ENCODE measurements at regions not wholly inside any gene's neighbourhood (a gene's known extent, or its start where the extent isn't known, plus 50 kb on each side); places are given as distances from the start of the nearest gene placed in this dataset.
"Not testable (repeated sequence)": the region's sequence is repeated elsewhere in the genome, so short reads cannot be mapped to it uniquely, and the experiment has no call there.

DNA sequence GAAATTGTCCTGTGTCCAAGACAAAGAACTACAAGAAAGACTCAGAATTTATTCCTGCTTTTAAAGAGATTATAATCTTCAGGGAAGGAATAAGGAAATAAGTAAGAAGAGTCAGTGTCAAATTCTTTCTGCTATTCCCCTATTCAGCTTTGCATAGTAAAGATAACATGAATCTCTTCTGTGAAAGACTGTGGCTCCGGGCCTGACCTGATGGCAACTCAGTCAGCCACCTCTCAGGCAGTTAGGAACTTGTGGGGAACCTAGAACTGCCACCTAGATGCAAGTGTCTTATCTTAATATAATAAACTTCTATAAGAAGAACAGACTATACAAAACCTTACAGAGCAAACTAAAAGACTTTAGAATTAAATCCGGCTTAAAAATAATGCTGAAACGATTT is 382.0 kb downstream of the RAD51AP2 start:
- TF ChIP-seq, protein P1, sequence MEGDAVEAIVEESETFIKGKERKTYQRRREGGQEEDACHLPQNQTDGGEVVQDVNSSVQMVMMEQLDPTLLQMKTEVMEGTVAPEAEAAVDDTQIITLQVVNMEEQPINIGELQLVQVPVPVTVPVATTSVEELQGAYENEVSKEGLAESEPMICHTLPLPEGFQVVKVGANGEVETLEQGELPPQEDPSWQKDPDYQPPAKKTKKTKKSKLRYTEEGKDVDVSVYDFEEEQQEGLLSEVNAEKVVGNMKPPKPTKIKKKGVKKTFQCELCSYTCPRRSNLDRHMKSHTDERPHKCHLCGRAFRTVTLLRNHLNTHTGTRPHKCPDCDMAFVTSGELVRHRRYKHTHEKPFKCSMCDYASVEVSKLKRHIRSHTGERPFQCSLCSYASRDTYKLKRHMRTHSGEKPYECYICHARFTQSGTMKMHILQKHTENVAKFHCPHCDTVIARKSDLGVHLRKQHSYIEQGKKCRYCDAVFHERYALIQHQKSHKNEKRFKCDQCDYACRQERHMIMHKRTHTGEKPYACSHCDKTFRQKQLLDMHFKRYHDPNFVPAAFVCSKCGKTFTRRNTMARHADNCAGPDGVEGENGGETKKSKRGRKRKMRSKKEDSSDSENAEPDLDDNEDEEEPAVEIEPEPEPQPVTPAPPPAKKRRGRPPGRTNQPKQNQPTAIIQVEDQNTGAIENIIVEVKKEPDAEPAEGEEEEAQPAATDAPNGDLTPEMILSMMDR (IDR thresholded peaks at IDR 0.05; ENCODE audit: unreplicated experiment in 3 of 3), result no peak
- Mint-ChIP-seq H3K27ac (no peak overlapping the region), H3K4me1 (peaks cover 27% of the 10 kb centered on the region), H3K36me3 (ENCODE audit: low read depth) (no peaks in the 10 kb centered on the region), H3K27me3 (ENCODE audit: low read depth) (peaks cover 9% of the 10 kb centered on the region), H3K9me3 (no peaks in the 10 kb centered on the region), H3K4me3 (no peak overlapping the region)

DNA sequence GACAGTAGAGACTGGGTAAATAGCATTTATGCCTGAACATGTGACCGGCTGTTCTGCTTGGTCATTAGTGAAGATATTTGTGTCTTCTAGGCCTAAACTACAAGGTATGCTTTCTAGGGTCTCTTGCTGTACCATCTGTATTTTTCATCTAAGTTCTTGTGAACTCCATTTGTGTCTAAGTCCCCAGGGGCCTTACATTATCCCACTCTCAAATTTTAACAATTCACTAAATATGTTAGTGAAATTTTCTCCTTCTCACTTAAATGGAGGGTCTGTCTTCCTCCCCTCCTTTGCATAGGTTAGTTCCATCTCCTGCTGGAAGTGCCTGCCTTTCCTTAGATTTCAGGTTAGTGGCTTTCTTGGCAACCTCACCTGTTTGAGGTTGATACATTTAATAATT is 382.6 kb downstream of the RAD51AP2 start:
- H3K9me3 Mint-ChIP-seq, result no peaks in the 10 kb centered on the region
- H3K4me1 Mint-ChIP-seq, result peaks cover 27% of the 10 kb centered on the region
- no peaks in the 10 kb centered on the region for H3K36me3 Mint-ChIP-seq (ENCODE audit: low read depth)
- H3K4me3 Mint-ChIP-seq, result no peak overlapping the region
- peaks cover 8% of the 10 kb centered on the region for H3K27me3 Mint-ChIP-seq (ENCODE audit: low read depth)
- TF ChIP-seq, protein P1 (IDR thresholded peaks at IDR 0.05; ENCODE audit: unreplicated experiment in 3 of 3), result no peak
- peak overlapping the region in 1 of 3 experiments; percentile 40 for H3K27ac Mint-ChIP-seq

DNA sequence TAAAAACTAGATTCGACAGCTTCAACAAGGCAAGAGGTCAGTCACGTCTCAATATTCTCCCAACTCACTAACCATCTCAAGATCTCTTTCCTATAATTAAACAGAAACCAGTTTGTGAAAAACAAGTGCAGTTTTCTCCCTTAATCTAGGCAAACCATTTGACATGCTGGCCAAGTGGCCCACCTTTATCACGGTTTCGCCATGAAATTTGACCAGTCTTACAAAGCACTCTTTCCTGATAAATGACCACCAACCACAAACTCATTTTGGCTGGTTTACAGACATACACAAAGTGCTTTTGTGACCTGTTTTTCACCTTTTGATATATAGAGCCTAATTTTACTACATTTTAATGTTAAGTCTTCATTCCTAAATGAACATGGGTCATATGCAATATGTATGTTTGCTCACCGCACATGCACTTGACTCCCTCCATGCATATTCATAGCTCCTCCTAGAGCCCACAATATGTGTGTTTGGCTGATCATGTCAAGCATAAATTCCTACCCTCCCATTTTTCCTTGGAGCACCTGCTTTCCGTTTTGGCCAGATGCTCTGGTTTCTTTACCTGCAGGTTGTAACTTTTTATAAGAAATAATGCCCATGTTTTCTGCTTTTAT is 385.1 kb downstream of the RAD51AP2 start:
- H3K27ac Mint-ChIP-seq, result no peak overlapping the region
- H3K36me3 Mint-ChIP-seq (ENCODE audit: low read depth), result no peaks in the 10 kb centered on the region
- TF ChIP-seq, protein P1 (IDR thresholded peaks at IDR 0.05; ENCODE audit: unreplicated experiment in 3 of 3), result no peak
- H3K27me3 Mint-ChIP-seq (ENCODE audit: low read depth), result no peaks in the 10 kb centered on the region
- no peak overlapping the region for H3K4me3 Mint-ChIP-seq
- H3K9me3 Mint-ChIP-seq, result no peaks in the 10 kb centered on the region
- H3K4me1 Mint-ChIP-seq, result peaks cover 27% of the 10 kb centered on the region

- not testable (repeated sequence) for H3K27ac Mint-ChIP-seq; H3K27me3 Mint-ChIP-seq (ENCODE audit: low read depth)
Measured at GRCh38 chr2:17130627-17131026, 387.6 kb downstream of the RAD51AP2 start.

GRCh38 chr2:17125989-17126620 is 392.1 kb downstream of the RAD51AP2 start:
- Mint-ChIP-seq H3K4me3 (no peak overlapping the region), H3K36me3 (ENCODE audit: low read depth) (no peaks in the 10 kb centered on the region), H3K9me3 (no peaks in the 10 kb centered on the region), H3K27me3 (ENCODE audit: low read depth) (peaks cover 4% of the 10 kb centered on the region), H3K4me1 (no peaks in the 10 kb centered on the region), H3K27ac (no peak overlapping the region)
- TF ChIP-seq, protein P1 (IDR thresholded peaks at IDR 0.05; ENCODE audit: unreplicated experiment in 3 of 3), result no peak

More at GRCh38 chr2:17130627-17131026, 387.6 kb downstream of the RAD51AP2 start:
- not testable (repeated sequence) for H3K36me3 Mint-ChIP-seq (ENCODE audit: low read depth); H3K9me3 Mint-ChIP-seq; H3K4me3 Mint-ChIP-seq
- peaks cover 11% of the 10 kb centered on the region for H3K4me1 Mint-ChIP-seq

DNA sequence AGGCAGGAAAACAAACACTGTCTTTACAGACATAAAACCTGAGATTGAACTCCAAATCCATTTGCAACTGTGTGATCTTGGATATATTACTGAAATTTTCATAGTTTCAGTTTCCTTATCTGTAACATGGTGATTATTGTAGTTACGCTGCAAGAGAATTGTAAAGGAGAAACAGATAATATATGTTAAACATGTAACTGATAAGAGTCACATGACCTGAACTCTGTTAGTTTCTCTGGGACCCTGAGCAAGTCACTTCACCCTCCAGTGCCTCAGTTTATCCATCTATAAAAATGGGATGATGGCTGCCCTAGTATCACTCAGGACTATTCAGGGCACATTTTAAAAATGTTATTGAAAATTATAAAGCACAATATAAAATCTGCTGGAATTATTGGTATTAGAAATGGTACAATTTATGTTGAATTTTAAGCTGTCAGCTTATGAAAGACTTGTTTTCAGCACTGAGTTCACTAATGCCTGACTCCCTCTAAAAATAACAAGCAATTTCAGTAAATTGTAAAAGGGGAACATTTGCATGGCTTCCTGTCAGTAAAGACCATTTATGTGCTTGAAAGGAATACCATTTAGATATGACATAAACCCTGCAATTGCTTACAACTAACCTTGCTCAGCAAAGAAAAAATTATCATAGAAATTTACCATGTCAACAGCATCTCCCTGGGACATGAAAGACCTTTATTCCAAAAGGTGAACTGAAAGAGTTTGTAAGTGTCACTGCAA is 393.5 kb downstream of the RAD51AP2 start:
- no peaks in the 10 kb centered on the region for H3K36me3 Mint-ChIP-seq (ENCODE audit: low read depth)
- TF ChIP-seq, protein P1 (IDR thresholded peaks at IDR 0.05; ENCODE audit: unreplicated experiment in 3 of 3), result no peak
- H3K9me3 Mint-ChIP-seq, result no peaks in the 10 kb centered on the region
- H3K27me3 Mint-ChIP-seq (ENCODE audit: low read depth), result peaks cover 4% of the 10 kb centered on the region
- no peaks in the 10 kb centered on the region for H3K4me1 Mint-ChIP-seq
- H3K4me3 Mint-ChIP-seq, result no peak overlapping the region
- no peak overlapping the region for H3K27ac Mint-ChIP-seq
